ENCODE measurements at regions not wholly inside any gene's neighbourhood (a gene's known extent, or its start where the extent isn't known, plus 50 kb on each side); places are given as distances from the start of the nearest gene placed in this dataset.

GRCh38 chr13:104355041-104355670 lies 1288.9 kb upstream of the SLC10A2 start:
- TF ChIP-seq EZH2 (IDR thresholded peaks at IDR 0.05; ENCODE audit: low read depth, unreplicated experiment): no peak
- TF ChIP-seq CTCF (conservative IDR thresholded peaks at IDR 0.05; ENCODE audit: low read depth in 2 of 2): no peak
- no peak for TF ChIP-seq POLR2AphosphoS5 (IDR thresholded peaks at IDR 0.05; ENCODE audit: low read depth)

Measured in GM23338 (cell line).